ENCODE measurements at regions not wholly inside any gene's neighbourhood (a gene's known extent, or its start where the extent isn't known, plus 50 kb on each side); places are given as distances from the start of the nearest gene placed in this dataset.

DNA sequence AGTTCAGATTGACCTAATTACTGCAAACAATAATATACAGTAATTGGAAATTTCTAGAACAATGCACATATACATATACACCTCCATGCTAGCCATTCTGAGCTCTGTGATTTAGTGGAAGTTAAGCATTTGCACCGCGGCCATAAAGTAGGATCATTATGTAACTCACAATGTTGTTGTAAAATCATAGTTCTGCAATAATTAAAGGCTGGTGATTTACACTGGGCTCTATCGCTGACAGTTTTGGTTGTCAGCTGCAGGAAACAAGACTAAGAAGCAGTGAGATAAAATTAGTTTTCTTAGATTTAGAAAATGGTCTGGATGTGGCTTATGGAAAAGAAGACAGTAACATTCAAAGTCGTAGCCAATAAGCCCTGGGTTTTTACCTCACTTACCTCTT, 776.3 kb downstream of the TMEM121 start:
- Histone ChIP-seq H3K27me3 (peaks cover 10% of the 10 kb centered on the region), H3K9me3 (no peaks in the 10 kb centered on the region), H3K4me1 (no peaks in the 10 kb centered on the region), H3K4me3 (no peak overlapping the region), H3K36me3 (no peaks in the 10 kb centered on the region), H3K27ac (no peak overlapping the region)
- TF ChIP-seq POLR2AphosphoS5 (IDR thresholded peaks at IDR 0.05) (no peak), POLR2A (IDR thresholded peaks at IDR 0.05) (no peak), EP300 (IDR thresholded peaks at IDR 0.05) (no peak)
- TF ChIP-seq, protein P1, sequence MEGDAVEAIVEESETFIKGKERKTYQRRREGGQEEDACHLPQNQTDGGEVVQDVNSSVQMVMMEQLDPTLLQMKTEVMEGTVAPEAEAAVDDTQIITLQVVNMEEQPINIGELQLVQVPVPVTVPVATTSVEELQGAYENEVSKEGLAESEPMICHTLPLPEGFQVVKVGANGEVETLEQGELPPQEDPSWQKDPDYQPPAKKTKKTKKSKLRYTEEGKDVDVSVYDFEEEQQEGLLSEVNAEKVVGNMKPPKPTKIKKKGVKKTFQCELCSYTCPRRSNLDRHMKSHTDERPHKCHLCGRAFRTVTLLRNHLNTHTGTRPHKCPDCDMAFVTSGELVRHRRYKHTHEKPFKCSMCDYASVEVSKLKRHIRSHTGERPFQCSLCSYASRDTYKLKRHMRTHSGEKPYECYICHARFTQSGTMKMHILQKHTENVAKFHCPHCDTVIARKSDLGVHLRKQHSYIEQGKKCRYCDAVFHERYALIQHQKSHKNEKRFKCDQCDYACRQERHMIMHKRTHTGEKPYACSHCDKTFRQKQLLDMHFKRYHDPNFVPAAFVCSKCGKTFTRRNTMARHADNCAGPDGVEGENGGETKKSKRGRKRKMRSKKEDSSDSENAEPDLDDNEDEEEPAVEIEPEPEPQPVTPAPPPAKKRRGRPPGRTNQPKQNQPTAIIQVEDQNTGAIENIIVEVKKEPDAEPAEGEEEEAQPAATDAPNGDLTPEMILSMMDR (IDR thresholded peaks at IDR 0.05), result no peak
- DNase-seq (ENCODE audit: low spot score in 2 of 2), result no peak
- WGBS, result 61% methylated on average over 4 of the region's 4 CpGs

DNA sequence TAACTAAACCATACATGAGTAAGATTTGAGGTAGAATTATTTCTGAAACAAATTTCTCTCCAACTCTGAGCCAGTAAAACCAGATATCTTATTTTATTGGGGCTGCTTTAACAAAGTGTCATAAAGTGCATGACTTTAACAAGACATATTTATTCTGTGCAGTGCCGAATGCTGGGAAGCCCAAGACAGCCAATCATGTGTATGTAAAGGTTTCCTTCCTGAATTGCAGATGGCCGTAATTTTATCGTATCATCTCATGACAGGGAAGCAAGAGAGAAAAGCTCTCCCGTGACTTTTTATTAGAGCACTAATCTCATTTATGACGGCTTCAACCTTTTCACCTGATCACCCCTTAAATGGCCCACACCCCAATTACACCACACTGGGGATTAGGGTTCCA, 777.9 kb downstream of the TMEM121 start:
- TF ChIP-seq POLR2AphosphoS5 (IDR thresholded peaks at IDR 0.05), result no peak
- TF ChIP-seq EP300 (IDR thresholded peaks at IDR 0.05), result no peak
- no peak for TF ChIP-seq POLR2A (IDR thresholded peaks at IDR 0.05)
- Histone ChIP-seq H3K36me3 (no peaks in the 10 kb centered on the region), H3K9me3 (no peaks in the 10 kb centered on the region), H3K27me3 (peaks cover 10% of the 10 kb centered on the region), H3K4me1 (no peaks in the 10 kb centered on the region), H3K27ac (no peak overlapping the region), H3K4me3 (no peak overlapping the region)
- 83% methylated on average over 5 of the region's 5 CpGs for WGBS
- DNase-seq (ENCODE audit: low spot score in 2 of 2), result no peak

DNA sequence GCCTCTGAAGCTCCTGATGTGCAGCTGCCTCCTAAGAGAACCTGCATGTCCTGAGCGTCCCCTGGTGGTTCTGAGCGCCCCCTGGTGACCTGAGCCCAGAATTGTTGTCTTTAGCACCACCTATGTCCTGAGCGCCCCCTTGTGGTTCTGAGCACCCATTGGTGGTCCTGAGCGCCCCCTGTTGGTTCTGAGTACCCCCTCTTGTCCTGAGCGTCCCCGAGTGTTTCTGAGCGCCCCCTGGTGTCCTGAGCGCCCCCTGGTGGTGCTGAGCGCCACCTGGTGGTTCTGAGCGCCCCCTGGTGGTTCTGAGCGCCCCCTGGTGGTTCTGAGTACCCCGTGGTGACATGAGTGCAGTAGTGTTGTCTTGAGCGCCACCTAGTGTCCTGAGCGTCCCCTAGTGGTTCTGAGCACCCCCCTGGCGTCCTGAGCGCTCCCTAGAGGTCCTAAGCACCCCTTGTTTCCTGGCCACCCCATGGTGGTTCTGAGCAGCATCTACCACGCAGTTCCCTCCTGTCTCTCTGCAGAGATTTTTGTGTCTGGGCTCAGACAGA, 782.5 kb downstream of the TMEM121 start:
- 48% methylated on average over 9 of the region's 17 CpGs for WGBS
- no peak for DNase-seq (ENCODE audit: low spot score in 2 of 2)
- no peak overlapping the region for H3K27ac ChIP-seq

DNA sequence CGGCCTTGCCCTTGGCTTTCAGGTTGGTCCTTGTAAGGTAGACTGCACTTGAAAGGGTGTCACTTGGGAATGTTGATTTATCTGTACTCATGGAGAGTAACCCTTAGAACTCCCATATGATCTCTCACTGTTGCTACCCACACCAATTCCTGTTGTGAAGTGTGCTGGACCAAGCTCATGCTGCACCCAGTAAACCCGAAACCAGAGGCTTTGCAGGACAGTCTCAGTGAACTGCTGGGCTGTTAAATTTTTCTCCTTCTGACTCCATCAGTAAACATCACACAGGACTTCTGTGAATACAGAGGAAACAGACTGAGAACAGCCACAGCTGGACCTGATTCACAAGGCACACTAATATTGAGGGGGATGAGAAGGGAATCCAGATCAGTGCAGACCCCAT, 783.0 kb downstream of the TMEM121 start:
- 92% methylated on average over 2 of the region's 2 CpGs for WGBS
- no peak overlapping the region for H3K27ac ChIP-seq
- no peaks in the 10 kb centered on the region for H3K36me3 ChIP-seq
- TF ChIP-seq POLR2AphosphoS5 (IDR thresholded peaks at IDR 0.05) (no peak), EP300 (IDR thresholded peaks at IDR 0.05) (no peak)
- TF ChIP-seq, protein P1 (IDR thresholded peaks at IDR 0.05), result no peak
- no peak for DNase-seq (ENCODE audit: low spot score in 2 of 2)
- H3K9me3 ChIP-seq, result no peaks in the 10 kb centered on the region
- H3K27me3 ChIP-seq, result peaks cover 8% of the 10 kb centered on the region
- no peak overlapping the region for H3K4me3 ChIP-seq
- no peaks in the 10 kb centered on the region for H3K4me1 ChIP-seq

More for the DNA sequence above, 782.5 kb downstream of the TMEM121 start:
- TF ChIP-seq, protein P1 (IDR thresholded peaks at IDR 0.05), result peak in 1 of 2 donors; percentile 23
- TF ChIP-seq POLR2AphosphoS5 (IDR thresholded peaks at IDR 0.05) (no peak), POLR2A (IDR thresholded peaks at IDR 0.05) (no peak)
- no peak overlapping the region for H3K4me3 ChIP-seq
- H3K9me3 ChIP-seq, result no peaks in the 10 kb centered on the region
- H3K36me3 ChIP-seq, result no peaks in the 10 kb centered on the region
- H3K27me3 ChIP-seq, result peaks cover 10% of the 10 kb centered on the region
- H3K4me1 ChIP-seq, result no peaks in the 10 kb centered on the region

DNA sequence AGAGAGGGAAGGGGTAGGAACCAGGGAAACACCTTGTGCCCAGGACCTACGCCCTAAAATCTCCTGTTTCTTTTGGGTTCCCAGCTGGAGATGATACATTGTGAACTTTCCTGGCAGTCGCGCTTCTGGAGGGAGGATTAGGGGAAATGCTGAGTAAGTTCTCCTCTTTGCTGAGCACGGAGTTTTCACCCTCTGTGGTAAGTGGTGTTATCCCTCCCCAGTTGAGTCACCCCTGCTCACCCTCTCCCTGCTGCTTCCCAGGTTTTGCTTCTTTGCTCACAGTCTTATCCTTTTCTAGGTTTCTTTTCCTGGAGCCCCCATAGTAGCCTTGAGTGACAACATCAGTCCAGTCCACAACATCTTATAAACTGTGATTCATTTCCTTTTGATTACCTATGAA, 789.1 kb downstream of the TMEM121 start:
- no peaks in the 10 kb centered on the region for H3K4me1 ChIP-seq
- WGBS, result 46% methylated on average over 4 of the region's 4 CpGs
- H3K36me3 ChIP-seq, result no peaks in the 10 kb centered on the region
- H3K27ac ChIP-seq, result no peak overlapping the region
- H3K27me3 ChIP-seq, result peaks cover 6% of the 10 kb centered on the region
- no peak overlapping the region for H3K4me3 ChIP-seq
- DNase-seq (ENCODE audit: low spot score in 2 of 2), result no peak
- TF ChIP-seq, protein P1 (IDR thresholded peaks at IDR 0.05), result no peak
- TF ChIP-seq POLR2AphosphoS5 (IDR thresholded peaks at IDR 0.05) (no peak), POLR2A (IDR thresholded peaks at IDR 0.05) (no peak), EP300 (IDR thresholded peaks at IDR 0.05) (no peak)
- H3K9me3 ChIP-seq, result no peaks in the 10 kb centered on the region

DNA sequence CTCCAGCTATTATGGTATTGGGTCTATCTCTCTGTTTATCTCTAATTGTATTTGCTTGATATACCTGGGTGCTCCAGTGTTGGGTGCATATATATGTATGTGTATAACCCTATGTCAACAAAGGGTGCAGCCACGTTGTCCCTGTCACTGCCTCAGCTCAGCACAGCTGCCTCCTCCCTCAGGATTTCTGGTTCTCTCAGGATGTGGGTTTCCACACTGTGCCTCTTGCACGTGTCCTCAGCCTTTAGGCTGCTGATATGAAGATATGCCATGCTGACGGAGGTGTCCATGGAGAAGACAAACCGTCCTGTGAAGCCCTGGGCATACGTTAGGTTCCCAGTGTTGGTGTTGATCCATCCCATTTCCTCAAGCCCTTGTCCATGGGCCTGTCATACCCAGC, 791.2 kb downstream of the TMEM121 start:
- 24% methylated on average over 3 of the region's 5 CpGs for WGBS
- H3K9me3 ChIP-seq, result no peaks in the 10 kb centered on the region
- no peak overlapping the region for H3K27ac ChIP-seq
- H3K4me3 ChIP-seq, result no peak overlapping the region
- no peak for DNase-seq (ENCODE audit: low spot score in 2 of 2)
- H3K27me3 ChIP-seq, result peaks cover 6% of the 10 kb centered on the region
- no peaks in the 10 kb centered on the region for H3K4me1 ChIP-seq
- no peaks in the 10 kb centered on the region for H3K36me3 ChIP-seq
- TF ChIP-seq, protein P1 (IDR thresholded peaks at IDR 0.05), result no peak
- TF ChIP-seq POLR2AphosphoS5 (IDR thresholded peaks at IDR 0.05) (no peak), EP300 (IDR thresholded peaks at IDR 0.05) (no peak), POLR2A (IDR thresholded peaks at IDR 0.05) (no peak)
